ENCODE measurements at regions not wholly inside any gene's neighbourhood (a gene's known extent, or its start where the extent isn't known, plus 50 kb on each side); places are given as distances from the start of the nearest gene placed in this dataset.
"Not testable (repeated sequence)": the region's sequence is repeated elsewhere in the genome, so short reads cannot be mapped to it uniquely, and the experiment has no call there.

- no peak for DNase-seq
Measured at GRCh38 chr1:174105086-174105485, 54.2 kb upstream of the RABGAP1L start.

GRCh38 chr1:174103766-174104165, 55.6 kb upstream of the RABGAP1L start:
- no peak for DNase-seq

- DNase-seq = not testable (repeated sequence)
Measured at GRCh38 chr1:174101976-174102375, 57.3 kb upstream of the RABGAP1L start.

GRCh38 chr1:174097426-174097825, 61.9 kb upstream of the RABGAP1L start:
- no peak for DNase-seq

GRCh38 chr1:174093789-174094188, 65.5 kb upstream of the RABGAP1L start:
- DNase-seq = not testable (repeated sequence)

GRCh38 chr1:174090471-174090870, 68.3 kb upstream of the RC3H1 start:
- DNase-seq = peak; percentile 88

GRCh38 chr1:174080819-174081218, 58.7 kb upstream of the RC3H1 start:
- no peak for DNase-seq

GRCh38 chr1:174079796-174080195, 57.6 kb upstream of the RC3H1 start:
- no peak for DNase-seq

- DNase-seq = not testable (repeated sequence)
Measured at GRCh38 chr1:174078916-174079315, 56.8 kb upstream of the RC3H1 start.

- DNase-seq = no peak
Measured at GRCh38 chr1:174077749-174078490, 55.8 kb upstream of the RC3H1 start.

GRCh38 chr1:174075245-174075692, 53.1 kb upstream of the RC3H1 start:
- no peak for DNase-seq

GRCh38 chr1:174074757-174075156, 52.6 kb upstream of the RC3H1 start:
- DNase-seq = no peak

GRCh38 chr1:174072581-174072980, 50.4 kb upstream of the RC3H1 start:
- DNase-seq = no peak
